ENCODE measurements at regions not wholly inside any gene's neighbourhood (a gene's known extent, or its start where the extent isn't known, plus 50 kb on each side); places are given as distances from the start of the nearest gene placed in this dataset.

- TF ChIP-seq POLR2A (IDR thresholded peaks at IDR 0.05) (no peak), CTCF (IDR thresholded peaks at IDR 0.05) (no peak)
These were observed 359.5 kb upstream of the SPTLC3 start for GRCh38 chr20:12649234-12649633.
